ENCODE measurements at regions not wholly inside any gene's neighbourhood (a gene's known extent, or its start where the extent isn't known, plus 50 kb on each side); places are given as distances from the start of the nearest gene placed in this dataset.
A peak's percentile ranks its signal among the peaks of the same experiment; 100 is the strongest.

- H3K4me3 Mint-ChIP-seq = no peak overlapping the region
- peak overlapping the region in 4 of 6 donors; percentile 0 to 74 (median 30) for H3K27ac Mint-ChIP-seq
- H3K9me3 Mint-ChIP-seq = no peaks in the 10 kb centered on the region
- no peaks in the 10 kb centered on the region for H3K27me3 Mint-ChIP-seq (ENCODE audit: low read depth in 3 of 3)
- DNase-seq = no peak
- H3K4me1 Mint-ChIP-seq = peaks cover 70 to 82% of the 10 kb centered on the region in 2 donors
- H3K36me3 Mint-ChIP-seq = peaks cover 3 to 4% (median 3%) of the 10 kb centered on the region in 3 donors
Measured at GRCh38 chr18:46386788-46387187, 270.2 kb downstream of the LOXHD1 start.

- H3K27me3 Mint-ChIP-seq (ENCODE audit: low read depth in 3 of 3) = no peaks in the 10 kb centered on the region
- H3K4me1 Mint-ChIP-seq = peaks cover 63 to 74% of the 10 kb centered on the region in 2 donors
- no peak overlapping the region for H3K4me3 Mint-ChIP-seq
- peaks cover 0 to 4% (median 3%) of the 10 kb centered on the region in 3 donors for H3K36me3 Mint-ChIP-seq
- H3K9me3 Mint-ChIP-seq = no peaks in the 10 kb centered on the region
- H3K27ac Mint-ChIP-seq = peak overlapping the region in 3 of 6 donors; percentile 10 to 51 (median 33)
- no peak for DNase-seq
Measured at GRCh38 chr18:46387441-46388131, 269.4 kb downstream of the LOXHD1 start.

- Mint-ChIP-seq H3K27ac (peak overlapping the region in 5 of 6 donors; percentile 12 to 65 (median 51)), H3K4me3 (no peak overlapping the region), H3K9me3 (no peaks in the 10 kb centered on the region), H3K4me1 (peaks cover 65 to 68% of the 10 kb centered on the region in 2 donors), H3K27me3 (ENCODE audit: low read depth in 3 of 3) (no peaks in the 10 kb centered on the region), H3K36me3 (peaks cover 0 to 4% (median 3%) of the 10 kb centered on the region in 3 donors)
- DNase-seq = no peak
Measured at GRCh38 chr18:46388286-46388685, 268.7 kb downstream of the LOXHD1 start.

GRCh38 chr18:46392576-46392975 is 264.4 kb downstream of the LOXHD1 start:
- Mint-ChIP-seq H3K4me3 (no peak overlapping the region), H3K27ac (peak overlapping the region in 2 of 6 donors; percentile 25 to 38), H3K27me3 (ENCODE audit: low read depth in 3 of 3) (peaks cover 7 to 15% (median 13%) of the 10 kb centered on the region in 3 donors), H3K4me1 (peaks cover 71 to 73% of the 10 kb centered on the region in 2 donors), H3K9me3 (peaks cover 0 to 6% (median 1%) of the 10 kb centered on the region in 6 donors), H3K36me3 (peaks cover 0 to 4% (median 3%) of the 10 kb centered on the region in 3 donors)
- DNase-seq = no peak

- no peak for DNase-seq
- no peak overlapping the region for H3K4me3 Mint-ChIP-seq
- no peak overlapping the region for H3K27ac Mint-ChIP-seq
- H3K4me1 Mint-ChIP-seq = peaks cover 71 to 73% of the 10 kb centered on the region in 2 donors
- H3K27me3 Mint-ChIP-seq (ENCODE audit: low read depth in 3 of 3) = peaks cover 13 to 22% (median 19%) of the 10 kb centered on the region in 3 donors
- H3K36me3 Mint-ChIP-seq = peaks cover 0 to 4% (median 3%) of the 10 kb centered on the region in 3 donors
- H3K9me3 Mint-ChIP-seq = peaks cover 0 to 6% (median 3%) of the 10 kb centered on the region in 6 donors
Measured at GRCh38 chr18:46393230-46393629, 263.8 kb downstream of the LOXHD1 start.

GRCh38 chr18:46393961-46394360 is 263.1 kb downstream of the LOXHD1 start:
- Mint-ChIP-seq H3K4me3 (peak overlapping the region in 1 of 5 donors; percentile 19), H3K27me3 (ENCODE audit: low read depth in 3 of 3) (peaks cover 19 to 28% (median 20%) of the 10 kb centered on the region in 3 donors), H3K27ac (peak overlapping the region in 3 of 6 donors; percentile 25 to 49 (median 32)), H3K4me1 (peaks cover 71 to 73% of the 10 kb centered on the region in 2 donors), H3K9me3 (peaks cover 0 to 6% (median 3%) of the 10 kb centered on the region in 6 donors), H3K36me3 (peaks cover 0 to 4% (median 3%) of the 10 kb centered on the region in 3 donors)
- DNase-seq = no peak

GRCh38 chr18:46395795-46396194 is 261.2 kb downstream of the LOXHD1 start:
- Mint-ChIP-seq H3K9me3 (peaks cover 0 to 6% (median 3%) of the 10 kb centered on the region in 6 donors), H3K4me1 (peaks cover 76 to 85% of the 10 kb centered on the region in 2 donors), H3K27me3 (ENCODE audit: low read depth in 3 of 3) (peaks cover 21 to 34% (median 26%) of the 10 kb centered on the region in 3 donors), H3K27ac (peak overlapping the region; percentile 77 to 96 (median 88)), H3K4me3 (peak overlapping the region in 4 of 5 donors; percentile 10 to 45 (median 43)), H3K36me3 (peaks cover 0 to 4% (median 3%) of the 10 kb centered on the region in 3 donors)
- DNase-seq = no peak

GRCh38 chr18:46397174-46397573 is 259.8 kb downstream of the LOXHD1 start:
- Mint-ChIP-seq H3K27ac (peak overlapping the region; percentile 84 to 96 (median 92)), H3K27me3 (ENCODE audit: low read depth in 3 of 3) (peaks cover 21 to 34% (median 26%) of the 10 kb centered on the region in 3 donors), H3K36me3 (peaks cover 0 to 4% (median 3%) of the 10 kb centered on the region in 3 donors), H3K9me3 (peaks cover 0 to 6% (median 3%) of the 10 kb centered on the region in 6 donors), H3K4me3 (peak overlapping the region; percentile 7 to 81 (median 20)), H3K4me1 (peaks cover 86 to 95% of the 10 kb centered on the region in 2 donors)
- peak; percentile 66 to 73 (median 68) for DNase-seq

- peaks cover 94 to 98% of the 10 kb centered on the region in 2 donors for H3K4me1 Mint-ChIP-seq
- H3K27me3 Mint-ChIP-seq (ENCODE audit: low read depth in 3 of 3) = peaks cover 21 to 37% (median 26%) of the 10 kb centered on the region in 3 donors
- H3K4me3 Mint-ChIP-seq = peak overlapping the region; percentile 47 to 81 (median 60)
- DNase-seq = peak; percentile 81 to 84 (median 81)
- peaks cover 0 to 6% (median 3%) of the 10 kb centered on the region in 6 donors for H3K9me3 Mint-ChIP-seq
- H3K27ac Mint-ChIP-seq = peak overlapping the region; percentile 84 to 96 (median 92)
- peaks cover 0 to 4% (median 3%) of the 10 kb centered on the region in 3 donors for H3K36me3 Mint-ChIP-seq
Measured at GRCh38 chr18:46398005-46398404, 259.0 kb downstream of the LOXHD1 start.

- H3K27ac Mint-ChIP-seq = peak overlapping the region; percentile 84 to 96 (median 92)
- H3K27me3 Mint-ChIP-seq (ENCODE audit: low read depth in 3 of 3) = peaks cover 21 to 37% (median 26%) of the 10 kb centered on the region in 3 donors
- H3K9me3 Mint-ChIP-seq = peaks cover 0 to 6% (median 3%) of the 10 kb centered on the region in 6 donors
- peaks cover 0 to 4% (median 3%) of the 10 kb centered on the region in 3 donors for H3K36me3 Mint-ChIP-seq
- DNase-seq = no peak
- H3K4me1 Mint-ChIP-seq = peaks cover 99% of the 10 kb centered on the region in 2 donors
- H3K4me3 Mint-ChIP-seq = peak overlapping the region in 1 of 5 donors; percentile 47
Measured at GRCh38 chr18:46398625-46399024, 258.4 kb downstream of the LOXHD1 start.

GRCh38 chr18:46399303-46399702 is 257.7 kb downstream of the LOXHD1 start:
- Mint-ChIP-seq H3K27me3 (ENCODE audit: low read depth in 3 of 3) (peaks cover 21 to 37% (median 27%) of the 10 kb centered on the region in 3 donors), H3K4me1 (peaks cover 97 to 99% of the 10 kb centered on the region in 2 donors), H3K9me3 (peaks cover 0 to 6% (median 3%) of the 10 kb centered on the region in 6 donors), H3K27ac (peak overlapping the region; percentile 40 to 96 (median 84)), H3K4me3 (peak overlapping the region in 1 of 5 donors; percentile 54), H3K36me3 (peaks cover 0 to 4% (median 3%) of the 10 kb centered on the region in 3 donors)
- no peak for DNase-seq

- DNase-seq = no peak
- Mint-ChIP-seq H3K27me3 (ENCODE audit: low read depth in 3 of 3) (peaks cover 21 to 37% (median 31%) of the 10 kb centered on the region in 3 donors), H3K4me1 (peaks cover 97 to 100% of the 10 kb centered on the region in 2 donors), H3K9me3 (peaks cover 0 to 6% (median 3%) of the 10 kb centered on the region in 6 donors), H3K27ac (peak overlapping the region; percentile 72 to 96 (median 84)), H3K4me3 (peak overlapping the region in 1 of 5 donors; percentile 7), H3K36me3 (peaks cover 0 to 4% (median 3%) of the 10 kb centered on the region in 3 donors)
Measured at GRCh38 chr18:46400449-46400848, 256.6 kb downstream of the LOXHD1 start.

- H3K27me3 Mint-ChIP-seq (ENCODE audit: low read depth in 3 of 3) = peaks cover 21 to 28% (median 24%) of the 10 kb centered on the region in 3 donors
- peak overlapping the region; percentile 57 to 96 (median 82) for H3K27ac Mint-ChIP-seq
- peak overlapping the region in 4 of 5 donors; percentile 30 to 49 (median 44) for H3K4me3 Mint-ChIP-seq
- peaks cover 0 to 6% (median 3%) of the 10 kb centered on the region in 6 donors for H3K9me3 Mint-ChIP-seq
- DNase-seq = no peak
- H3K4me1 Mint-ChIP-seq = peaks cover 96 to 99% of the 10 kb centered on the region in 2 donors
- peaks cover 0 to 4% (median 3%) of the 10 kb centered on the region in 3 donors for H3K36me3 Mint-ChIP-seq
Measured at GRCh38 chr18:46401486-46402070, 255.4 kb downstream of the LOXHD1 start.
